K562 (cell line): ENCODE measurements at regions not wholly inside any gene's neighbourhood (a gene's known extent, or its start where the extent isn't known, plus 50 kb on each side); places are given as distances from the start of the nearest gene placed in this dataset.

Experiments
- ATAC-seq: fragments of 200-7000 bp; cut with Tn5 transposase; 3 replicates; pipeline ENCODE4 v1.9.1; 2020; ENCODE audit warnings: moderate library complexity
- BruUV-seq: library from RNA; stranded (reverse); fragments of 400-500 nt; replicated peaks from 2 replicates; lab custom pipeline; 2021; lab: Mats Ljungman, UMichigan
- CTCF ChIA-PET: fragments of 300-600 bp; formaldehyde crosslinking; extraction: SDS; loops from one replicate; lab custom pipeline; 2021; ENCODE audit warnings: low intra/inter-chr PET ratio; lab: Yijun Ruan, JAX
- POLR2A ChIA-PET: fragments of 300-600, 350-650 bp; sonication (Branson Sonifier 250); formaldehyde crosslinking; extraction: SDS; loops from one replicate; lab custom pipeline; 2021; ENCODE audit warnings: antibody characterized with exemption, inconsistent platforms; lab: Yijun Ruan, JAX
- DNase-seq, 4 experiments: peaks; one replicate each; pipeline versions ENCODE4 v3.0.0 to v3.0.0-alpha.2; 2011 to 2018; ENCODE audit warnings: low spot score in 3 of 4, mixed read lengths in 3 of 4; ENCODE audit errors: extremely low read depth in 1 of 4
- FAIRE-seq: peaks from 2 replicates; lab custom pipeline; 2011; peaks lifted over from hg19 to GRCh38; lab: Jason Lieb, UNC
- H2AFZ ChIP-seq: 2 replicates; pipeline ENCODE4 v1.6.0; 2011; ENCODE audit warnings: low read depth, low read length, control low read depth, inconsistent platforms
- H3K27ac ChIP-seq: fragments of 200-600 bp; 3 replicates; pipeline ENCODE4 v1.8.0; 2011; ENCODE audit warnings: low read depth, mild to moderate bottlenecking, control low read depth, inconsistent platforms, low read length, moderate library complexity, mixed read lengths; ENCODE audit errors: extremely low read depth
- H3K27me3 ChIP-seq, 2 experiments: fragments of 300-600 bp in 1 of 2; 2 replicates in 1 of 2; 3 replicates in 1 of 2; pipeline versions ENCODE4 v1.6.0 to v1.8.0; 2011; ENCODE audit warnings: inconsistent platforms in 2 of 2, low read length in 2 of 2, mild to moderate bottlenecking in 1 of 2, mixed read lengths in 1 of 2, moderate library complexity in 1 of 2; ENCODE audit not compliant: control insufficient read depth in 2 of 2, insufficient read depth in 2 of 2
- H3K36me3 ChIP-seq: fragments of 300-600 bp; 3 replicates; pipeline ENCODE4 v1.8.0; 2011; ENCODE audit warnings: mild to moderate bottlenecking, low read length, inconsistent platforms; ENCODE audit not compliant: control insufficient read depth, insufficient read depth
- H3K4me1 ChIP-seq, 2 experiments: fragments of 200-600 bp in 1 of 2; replicated peaks in 1 of 2; 2 replicates in 1 of 2; 3 replicates in 1 of 2; pipeline versions ENCODE4 v1.5.1 to v1.8.0; 2011; ENCODE audit warnings: inconsistent platforms in 2 of 2, low read length in 2 of 2, mild to moderate bottlenecking in 1 of 2, mixed read lengths in 1 of 2, moderate library complexity in 1 of 2; ENCODE audit not compliant: control insufficient read depth in 2 of 2, insufficient read depth in 2 of 2
- H3K4me2 ChIP-seq: 2 replicates; pipeline ENCODE4 v1.6.1; 2011; ENCODE audit warnings: low read length, control low read depth, inconsistent platforms, mixed read lengths; ENCODE audit not compliant: insufficient read depth
- H3K4me3 ChIP-seq: fragments of 200-600 bp; sonication (generic), shearing (Covaris generic); 2 replicates; pipeline ENCODE4 v1.5.1; 2016; ENCODE audit warnings: control low read depth, inconsistent platforms
- H3K79me2 ChIP-seq: fragments of 200-600 bp; 3 replicates; pipeline ENCODE4 v1.8.0; 2011; ENCODE audit warnings: low read length, inconsistent platforms; ENCODE audit not compliant: control insufficient read depth, insufficient read depth
- H3K9ac ChIP-seq, 2 experiments: 2 replicates each; pipeline versions ENCODE4 v1.6.0 to v1.6.1; 2011; ENCODE audit warnings: low read depth in 2 of 2, low read length in 2 of 2, control low read depth in 1 of 2, inconsistent platforms in 1 of 2, mild to moderate bottlenecking in 1 of 2, mixed read lengths in 1 of 2; ENCODE audit not compliant: insufficient read depth in 1 of 2
- H3K9me1 ChIP-seq: one replicate; pipeline ENCODE4 v1.6.0; 2011; ENCODE audit warnings: inconsistent platforms, mild to moderate bottlenecking, low read length, moderate library complexity; ENCODE audit not compliant: control insufficient read depth, insufficient read depth
- H3K9me3 ChIP-seq: replicated peaks from 2 replicates; pipeline ENCODE4 v1.5.1; 2011; ENCODE audit warnings: low read depth, low read length, inconsistent platforms; ENCODE audit not compliant: control insufficient read depth, insufficient read depth
- H4K20me1 ChIP-seq: replicated peaks from 2 replicates; pipeline ENCODE4 v1.6.1; 2011; ENCODE audit warnings: low read length, inconsistent platforms, mixed read lengths; ENCODE audit not compliant: control insufficient read depth, insufficient read depth
- BMI1 ChIP-seq: fragments of 150-350 bp; IDR thresholded peaks from 2 replicates; pipeline ENCODE4 v1.6.1; 2014; ENCODE audit warnings: low read length
- CEBPB ChIP-seq: fragments of 450-650 bp; IDR thresholded peaks from 2 replicates; pipeline ENCODE4 v1.6.1; 2016; ENCODE audit warnings: missing genetic modification characterization, missing compliant biosample characterization
- CEBPG ChIP-seq, 3 experiments: fragments of 200-800 bp in 1 of 3; sonication (Bioruptor generic) in 1 of 3; sonication (generic) in 1 of 3; formaldehyde crosslinking in 1 of 3; IDR thresholded peaks in 2 of 3; conservative IDR thresholded peaks in 1 of 3; 2 replicates each; pipeline versions ENCODE4 v1.6.1 to v1.8.0; 2016 to 2022; ENCODE audit warnings: missing compliant biosample characterization in 2 of 3, missing genetic modification characterization in 2 of 3, mild to moderate bottlenecking in 1 of 3, missing genetic modification reagents in 1 of 3
- EP400 ChIP-seq: fragments of 450-650 bp; IDR thresholded peaks from 2 replicates; pipeline ENCODE4 v1.6.1; 2017; ENCODE audit warnings: antibody characterized with exemption, mild to moderate bottlenecking, moderate library complexity
- RREB1 ChIP-seq: fragments of 250-450 bp; sonication (Bioruptor Pico); IDR thresholded peaks from 2 replicates; pipeline ENCODE4 v1.4.0; 2020
- TCF3 ChIP-seq: sonication (generic); formaldehyde crosslinking; IDR thresholded peaks from 2 replicates; pipeline ENCODE4 v1.4.0; 2020; ENCODE audit warnings: mild to moderate bottlenecking, missing genetic modification reagents
- TRIM24 ChIP-seq, 2 experiments: fragments of 450-650 bp; IDR thresholded peaks; 2 replicates each; pipeline ENCODE4 v1.6.1; 2016
- WGBS: fragments of 100-300 bp; shearing (Covaris generic); methylation state at CpG from one replicate; pipeline ENCODE4 v1.1.6; 2016; ENCODE audit warnings: low coverage, mixed read lengths; ENCODE audit not compliant: insufficient coverage; ENCODE audit errors: missing lambda C conversion rate; 5-methylcytosine and 5-hydroxymethylcytosine counted together
- in situ Hi-C: fragments of 300-500 bp; cut with MboI; formaldehyde crosslinking; loops from 4 replicates; pipeline ENCODE4 v1.15.0; 2018; ENCODE audit warnings: inconsistent platforms, mixed read lengths
- intact Hi-C: fragments of 100-400 bp; cut with micrococcal nuclease; formaldehyde crosslinking; loops from 2 replicates; pipeline ENCODE4 v1.14.2; 2022

- Histone ChIP-seq H3K79me2 (no peaks in the 10 kb centered on the region), H3K27ac (peak overlapping the region; percentile 67), H3K9me1 (no peaks in the 10 kb centered on the region), H4K20me1 (no peaks in the 10 kb centered on the region), H3K9me3 (no peaks in the 10 kb centered on the region; the same call in 1 of the 2 replicates), H3K4me1 (peaks cover 0 to 15% of the 10 kb centered on the region in 2 experiments; a peak in 2 of 5 replicates), H3K27me3 (no peaks in the 10 kb centered on the region), H3K4me3 (no peak overlapping the region), H3K9ac (peak overlapping the region in 1 of 2 experiments; percentile 26; a peak in 2 of 4 replicates), H3K36me3 (no peaks in the 10 kb centered on the region)
- in situ Hi-C loops (no loop called here), intact Hi-C loops (no loop called here)
- DNase-seq (no peak), FAIRE-seq (no peak)
- POLR2A ChIA-PET, result interaction anchor here (1.0 kb wide), 1 partner anchor 8 kb away, joined by 4 read pairs; no protein-coding TSS in a partner anchor
- TF ChIP-seq CEBPB (tag), result peak; percentile 72
- no peak for TF ChIP-seq BMI1
- no peak for TF ChIP-seq CEBPG (CRISPR knock-in tag; IDR thresholded peaks at IDR 0.05)
- peak in 1 of 2 experiments; percentile 62; a peak in 3 of 4 replicates for TF ChIP-seq CEBPG (tag; conservative IDR thresholded peaks at IDR 0.05 in 1 of 2, IDR thresholded peaks at IDR 0.05 in 1 of 2)
- TF ChIP-seq, all 486 proteins: peak for 2
- CTCF ChIA-PET, result no interaction called here
- BruUV-seq, result no TSS peak
- H2AFZ ChIP-seq, result peak overlapping the region; percentile 78
- ATAC-seq, result peak; percentile 21
- no peak overlapping the region for H3K4me2 ChIP-seq
Observed at GRCh38 chr7:119964065-119964464, 308.9 kb upstream of the KCND2 start.

- 0% methylated on average over 1 of the region's 1 CpG for WGBS
- H3K9ac ChIP-seq, result no peak overlapping the region
- peak overlapping the region; percentile 78 for H2AFZ ChIP-seq
- BruUV-seq, result no TSS peak
- peak overlapping the region; percentile 19 for H3K4me2 ChIP-seq
- H4K20me1 ChIP-seq, result no peaks in the 10 kb centered on the region
- no peaks in the 10 kb centered on the region; the same call in 1 of the 2 replicates for H3K9me3 ChIP-seq
- peak overlapping the region; percentile 67 for H3K27ac ChIP-seq
- H3K27me3 ChIP-seq, result no peaks in the 10 kb centered on the region
- no peaks in the 10 kb centered on the region for H3K9me1 ChIP-seq
- FAIRE-seq (peak; percentile 83), ATAC-seq (peak; percentile 82), DNase-seq (peak in 2 of 4 experiments; percentile 34 to 68)
- peaks cover 0 to 15% of the 10 kb centered on the region in 2 experiments; a peak in 2 of 5 replicates for H3K4me1 ChIP-seq
- in situ Hi-C loops (no loop called here), intact Hi-C loops (no loop called here)
- H3K36me3 ChIP-seq, result no peaks in the 10 kb centered on the region
- H3K79me2 ChIP-seq, result no peaks in the 10 kb centered on the region
- ChIA-PET CTCF (no interaction called here), POLR2A (interaction anchor here (0.6 to 1.4 kb wide), 3 partner anchors 9 to 14 kb away, joined by 3 to 4 read pairs (median 3); no protein-coding TSS in a partner anchor)
- no peak overlapping the region for H3K4me3 ChIP-seq
- TF ChIP-seq TRIM24 (IDR thresholded peaks at IDR 0.05) (peak; percentile 51 to 62; a peak in 2 of 4 replicates), TCF3 (peak; percentile 63), EP400 (peak; percentile 29; the same call in 1 of the 2 replicates), RREB1 (CRISPR knock-in tag) (no peak)
Observed at GRCh38 chr7:119964788-119965542, 308.0 kb upstream of the KCND2 start.
